D721Med (cell line): ENCODE measurements at regions not wholly inside any gene's neighbourhood (a gene's known extent, or its start where the extent isn't known, plus 50 kb on each side); places are given as distances from the start of the nearest gene placed in this dataset.
"Not testable (repeated sequence)": the region's sequence is repeated elsewhere in the genome, so short reads cannot be mapped to it uniquely, and the experiment has no call there.

Experiments used
- DNase-seq: peaks from one replicate; pipeline ENCODE4 v3.0.0; 2011; ENCODE audit warnings: low spot score; ENCODE audit not compliant: insufficient read length
- FAIRE-seq: peaks from 2 replicates; lab custom pipeline; 2011; peaks lifted over from hg19 to GRCh38; lab: Jason Lieb, UNC
- TF ChIP-seq, protein P1 (sequence below): IDR thresholded peaks from 2 replicates; pipeline ENCODE4 v1.5.1; 2012; ENCODE audit warnings: mild to moderate bottlenecking, control low read depth; ENCODE audit not compliant: insufficient read depth; ENCODE audit errors: missing control alignments

DNA sequence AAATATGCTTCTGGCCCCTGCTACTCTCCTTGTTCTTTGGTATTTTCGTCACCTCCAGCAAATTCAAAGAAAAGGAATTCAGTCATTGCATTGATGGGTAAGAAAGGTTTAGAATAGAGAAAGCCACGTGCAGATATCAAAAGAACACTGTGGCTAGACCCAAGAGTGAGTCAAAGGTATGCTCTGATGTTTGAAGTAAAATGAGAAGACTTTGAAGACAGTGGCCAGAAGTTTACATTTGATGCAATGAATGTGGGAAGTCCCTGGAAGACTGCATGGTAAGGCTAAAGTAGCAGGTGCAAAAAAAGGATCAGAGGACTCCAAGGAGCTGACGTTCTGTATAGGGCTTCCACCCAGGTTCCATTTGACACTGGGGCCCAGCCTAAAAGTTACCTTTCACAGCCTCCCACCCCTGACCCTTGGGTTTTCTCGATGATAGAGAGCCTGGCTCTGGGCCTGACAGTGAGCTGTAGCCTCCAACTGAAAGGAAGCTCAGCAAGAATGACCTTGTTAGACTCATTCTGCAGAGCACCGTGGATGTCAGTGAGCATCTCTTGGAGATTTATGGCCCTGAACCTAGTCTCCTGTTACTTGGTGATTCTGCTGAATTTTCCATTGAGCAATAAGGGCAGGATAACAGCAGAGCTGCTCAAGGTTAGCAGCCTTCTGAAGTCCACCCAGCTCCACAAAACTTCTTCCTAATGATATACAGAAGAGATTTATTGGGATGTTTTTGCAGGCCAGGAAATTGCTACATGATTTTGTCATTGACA lies 223.7 kb upstream of the RBBP8 start:
- DNase-seq (no peak), FAIRE-seq (no peak)
- TF ChIP-seq, protein P1, sequence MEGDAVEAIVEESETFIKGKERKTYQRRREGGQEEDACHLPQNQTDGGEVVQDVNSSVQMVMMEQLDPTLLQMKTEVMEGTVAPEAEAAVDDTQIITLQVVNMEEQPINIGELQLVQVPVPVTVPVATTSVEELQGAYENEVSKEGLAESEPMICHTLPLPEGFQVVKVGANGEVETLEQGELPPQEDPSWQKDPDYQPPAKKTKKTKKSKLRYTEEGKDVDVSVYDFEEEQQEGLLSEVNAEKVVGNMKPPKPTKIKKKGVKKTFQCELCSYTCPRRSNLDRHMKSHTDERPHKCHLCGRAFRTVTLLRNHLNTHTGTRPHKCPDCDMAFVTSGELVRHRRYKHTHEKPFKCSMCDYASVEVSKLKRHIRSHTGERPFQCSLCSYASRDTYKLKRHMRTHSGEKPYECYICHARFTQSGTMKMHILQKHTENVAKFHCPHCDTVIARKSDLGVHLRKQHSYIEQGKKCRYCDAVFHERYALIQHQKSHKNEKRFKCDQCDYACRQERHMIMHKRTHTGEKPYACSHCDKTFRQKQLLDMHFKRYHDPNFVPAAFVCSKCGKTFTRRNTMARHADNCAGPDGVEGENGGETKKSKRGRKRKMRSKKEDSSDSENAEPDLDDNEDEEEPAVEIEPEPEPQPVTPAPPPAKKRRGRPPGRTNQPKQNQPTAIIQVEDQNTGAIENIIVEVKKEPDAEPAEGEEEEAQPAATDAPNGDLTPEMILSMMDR = no peak

DNA sequence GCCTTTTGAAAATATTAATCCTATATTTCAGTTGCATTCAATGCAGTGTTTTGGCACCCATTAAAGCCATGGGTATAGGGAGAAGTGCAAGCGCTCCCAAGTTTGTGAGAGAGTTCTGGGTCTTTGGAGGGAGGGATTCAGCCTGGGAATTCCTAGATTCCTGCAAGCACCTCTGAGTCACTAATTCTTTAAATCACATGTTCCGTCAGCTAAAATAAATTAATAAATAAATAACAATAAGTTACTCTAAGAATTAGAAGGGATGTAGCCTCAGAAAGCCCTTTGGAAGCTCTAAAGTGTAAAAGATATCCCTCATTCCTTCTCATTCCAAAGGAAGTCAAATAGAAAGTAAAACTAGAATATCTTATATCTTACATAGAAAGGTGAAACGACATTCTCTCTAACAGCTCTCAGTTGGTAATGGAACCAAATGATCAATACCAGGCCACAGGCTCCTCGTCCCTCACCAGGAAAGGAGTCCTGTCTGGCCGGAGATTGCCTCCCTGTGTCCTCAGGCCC lies 222.4 kb upstream of the RBBP8 start:
- DNase-seq = no peak
- no peak for FAIRE-seq
- TF ChIP-seq, protein P1 = no peak

DNA sequence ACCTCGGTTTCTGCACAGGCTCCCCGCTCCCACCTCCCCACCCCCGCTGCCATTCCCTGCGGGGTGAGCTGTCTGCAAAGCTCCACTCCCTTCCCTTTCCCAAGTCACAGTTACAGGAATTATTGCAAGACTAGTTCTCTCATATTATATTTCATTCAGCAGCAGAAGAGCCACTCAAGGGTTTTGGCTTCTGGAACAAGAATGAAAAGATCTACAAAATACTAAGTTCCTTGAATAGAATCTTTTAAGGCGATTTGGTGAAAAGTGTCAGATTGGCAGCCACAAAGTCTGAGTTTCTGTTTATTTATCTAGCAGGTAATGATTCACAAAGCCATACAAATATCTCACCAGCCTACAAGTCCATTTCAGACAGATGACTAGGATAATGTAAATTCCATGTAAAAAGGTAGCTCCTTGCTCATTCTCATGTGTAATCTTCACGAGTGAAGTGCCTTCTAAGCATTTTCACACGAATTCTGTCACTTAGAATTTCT lies 221.9 kb upstream of the RBBP8 start:
- FAIRE-seq (no peak), DNase-seq (no peak)
- TF ChIP-seq, protein P1 = no peak

DNA sequence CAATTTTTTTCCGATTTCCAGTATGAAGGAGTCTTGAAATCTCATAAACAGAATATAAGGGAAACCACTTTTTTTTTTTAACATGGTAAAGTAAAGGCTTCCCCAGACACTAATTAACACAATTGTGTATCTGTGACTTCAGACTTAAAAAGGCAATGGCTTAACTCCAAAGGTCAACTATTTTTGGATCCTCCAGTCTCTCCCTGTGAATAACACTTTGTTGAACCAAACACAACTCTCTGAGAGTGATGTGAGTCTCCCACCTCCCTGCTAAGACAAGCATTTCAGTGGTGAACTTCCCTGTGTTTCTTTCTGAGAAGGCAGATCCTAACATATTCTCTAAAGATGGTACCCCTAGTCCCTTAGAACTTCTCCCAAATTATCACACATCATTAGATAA lies 219.6 kb upstream of the RBBP8 start:
- FAIRE-seq = no peak
- TF ChIP-seq, protein P1 = no peak
- no peak for DNase-seq

DNA sequence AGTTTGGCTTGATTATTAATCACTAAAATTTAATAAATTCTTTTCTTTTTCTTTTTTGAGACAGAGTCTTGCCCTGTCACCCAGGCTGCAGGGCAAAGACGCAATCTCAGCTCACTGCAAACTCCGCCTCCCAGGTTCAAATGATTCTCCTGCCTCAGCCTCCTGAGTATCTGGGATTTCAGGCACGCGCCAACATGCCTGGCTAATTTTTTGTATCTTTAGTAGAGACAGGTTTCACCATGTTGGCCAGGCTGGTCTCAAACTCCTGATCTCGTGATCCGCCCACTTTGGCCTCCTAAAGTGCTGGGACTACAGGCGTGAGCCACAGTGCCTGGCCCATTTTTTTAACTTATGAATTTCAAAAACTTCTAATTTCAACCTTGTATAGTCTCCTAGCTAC lies 215.6 kb upstream of the RBBP8 start:
- not testable (repeated sequence) for FAIRE-seq, DNase-seq

DNA sequence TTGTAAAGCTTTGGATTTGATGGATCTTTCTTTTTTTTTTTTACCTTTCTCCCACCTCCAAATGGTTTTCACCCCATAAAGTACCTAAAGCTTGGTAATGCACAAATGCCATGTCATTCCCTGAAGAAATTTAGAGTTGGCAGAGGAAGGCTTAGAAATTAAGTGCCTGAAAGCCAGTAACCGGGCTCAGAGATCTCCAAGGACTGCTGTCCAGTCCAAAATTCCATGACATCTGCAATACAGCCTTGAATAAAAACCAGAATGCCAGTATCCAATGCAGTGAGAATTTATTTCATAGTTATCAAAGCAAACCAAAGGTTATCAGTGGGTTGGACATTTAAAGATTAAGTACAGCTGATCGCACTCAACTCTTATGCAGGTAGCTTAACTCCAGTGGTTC lies 209.9 kb upstream of the RBBP8 start:
- FAIRE-seq = no peak
- no peak for DNase-seq
- TF ChIP-seq, protein P1 = no peak

DNA sequence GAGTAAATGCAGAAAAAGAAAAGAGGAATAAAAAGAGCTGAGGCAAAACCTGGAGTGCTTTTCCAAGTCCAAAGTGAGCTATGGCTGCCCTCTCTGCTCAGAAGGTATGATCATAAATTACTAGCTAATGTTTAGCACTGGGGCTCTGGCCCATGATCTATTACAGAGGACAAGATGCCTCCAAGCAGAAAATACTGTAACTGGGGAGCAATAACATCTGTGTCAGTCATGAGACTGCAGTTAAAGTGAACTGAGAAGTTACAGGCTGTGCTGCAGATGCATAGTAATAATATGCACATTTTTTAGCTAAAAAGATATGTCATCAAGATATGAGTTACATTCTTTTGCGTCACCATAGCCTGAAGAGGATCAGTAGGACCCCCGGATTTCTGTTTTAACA lies 209.4 kb upstream of the RBBP8 start:
- DNase-seq (no peak), FAIRE-seq (no peak)
- TF ChIP-seq, protein P1 = no peak
